GM18873 (cell line): ENCODE measurements at regions not wholly inside any gene's neighbourhood (a gene's known extent, or its start where the extent isn't known, plus 50 kb on each side); places are given as distances from the start of the nearest gene placed in this dataset.
A peak's percentile ranks its signal among the peaks of the same experiment; 100 is the strongest.

Experiments
- ATAC-seq: cut with Tn5 transposase; IDR thresholded peaks from one replicate; pipeline ENCODE4 v1.9.1; 2021; ENCODE audit warnings: mild to moderate bottlenecking, moderate library complexity, moderate number of reproducible peaks; ENCODE audit not compliant: unreplicated experiment, low FRiP score

- ATAC-seq = peak; percentile 59
Measured at GRCh38 chr9:115209601-115210306, 91.8 kb upstream of the TNC start.

DNA sequence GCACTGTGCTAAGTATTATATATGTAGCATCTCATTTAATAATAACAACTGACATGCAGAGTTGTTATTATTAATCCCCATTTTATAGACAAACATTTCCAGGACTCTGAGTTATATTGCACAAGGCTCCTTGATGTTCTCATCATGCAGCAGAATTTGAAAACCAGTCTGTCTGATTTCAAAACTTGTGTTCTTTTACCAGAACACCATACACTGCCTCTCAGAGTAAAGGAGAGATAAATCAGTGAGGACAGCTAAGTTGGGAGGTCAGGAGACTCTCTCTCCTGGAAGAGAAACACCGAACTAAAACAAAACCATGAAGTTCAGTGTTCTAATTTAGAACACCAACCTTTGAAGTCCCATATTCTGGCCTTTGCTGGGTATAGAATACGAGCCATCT is 92.7 kb upstream of the TNC start:
- no peak for ATAC-seq

GRCh38 chr9:115211413-115212124 is 93.6 kb upstream of the TNC start:
- ATAC-seq = peak; percentile 61

GRCh38 chr9:115212125-115212605 is 94.2 kb upstream of the TNC start:
- no peak for ATAC-seq

GRCh38 chr9:115212832-115213231 is 94.9 kb upstream of the TNC start:
- no peak for ATAC-seq

GRCh38 chr9:115213818-115214334 is 95.9 kb upstream of the TNC start:
- ATAC-seq = no peak

DNA sequence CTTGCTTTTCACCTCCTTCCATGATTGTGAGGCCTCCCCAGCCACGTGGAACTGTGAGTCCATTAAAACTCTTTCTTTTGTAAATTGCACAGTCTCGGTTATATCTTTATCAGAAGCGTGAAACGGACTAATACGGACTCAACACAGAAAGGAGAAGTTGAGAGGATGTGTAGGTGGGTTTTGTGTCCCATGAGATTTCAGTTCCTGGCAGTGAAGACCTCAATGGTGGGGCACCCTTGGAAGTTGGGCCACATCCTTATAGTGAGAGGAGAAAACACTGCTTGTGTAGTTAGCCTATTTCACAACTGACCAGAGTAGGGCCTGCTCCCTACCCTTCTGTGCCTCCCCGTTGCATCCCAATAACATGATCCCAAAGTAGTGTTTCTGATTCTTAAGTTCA is 98.9 kb upstream of the TNC start:
- no peak for ATAC-seq

DNA sequence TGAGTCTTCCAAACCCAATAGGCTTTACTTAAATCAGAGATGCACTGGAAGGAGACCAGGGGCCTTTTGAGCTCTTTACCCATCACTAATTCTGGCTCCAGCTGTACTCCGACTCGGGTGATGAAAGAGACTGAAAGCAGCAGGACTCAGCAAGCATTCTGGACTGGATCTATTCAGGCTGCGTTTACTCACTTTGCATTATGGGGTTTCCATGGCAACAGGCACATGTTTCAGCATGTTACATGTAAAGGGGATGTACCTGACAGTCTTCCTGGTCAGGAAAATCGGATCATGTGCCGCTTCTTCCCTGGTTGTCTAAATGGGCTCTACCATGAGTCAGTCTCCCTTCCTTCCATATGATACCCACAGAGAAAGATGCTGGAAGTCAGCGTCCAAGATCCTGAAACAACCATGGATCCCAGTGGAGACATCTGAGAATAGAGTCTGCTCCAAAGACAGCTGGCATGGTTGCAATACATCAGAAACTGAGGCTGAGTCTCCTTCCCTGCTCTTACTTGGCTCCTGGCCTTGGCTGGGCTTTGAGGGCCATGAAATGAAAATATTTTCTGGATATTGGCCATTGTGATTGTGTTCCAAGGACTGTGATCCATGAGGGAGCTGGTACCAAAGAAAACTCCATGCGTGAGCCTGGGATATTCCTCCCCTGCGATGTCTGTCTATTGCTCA is 102.5 kb upstream of the TNC start:
- ATAC-seq = no peak

DNA sequence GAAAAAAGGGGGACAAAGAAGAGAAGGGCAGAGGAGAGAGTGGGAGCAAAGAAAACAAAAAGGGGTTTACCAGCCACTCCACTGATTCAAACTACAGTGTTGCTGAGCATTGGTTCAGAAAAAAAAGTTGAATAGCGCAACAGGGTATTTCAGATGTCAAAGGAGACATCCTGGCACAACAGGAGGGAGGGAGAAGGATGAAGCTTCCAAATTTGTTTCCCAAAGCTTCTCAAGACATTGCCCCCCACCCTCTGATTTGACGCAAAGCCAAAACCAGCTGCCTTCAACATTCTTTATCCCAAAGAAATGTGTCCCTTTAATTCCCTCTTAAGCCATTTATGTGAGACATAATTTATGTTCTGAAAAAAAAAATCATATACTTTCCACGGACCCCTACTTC is 105.5 kb upstream of the TNC start:
- ATAC-seq = no peak

DNA sequence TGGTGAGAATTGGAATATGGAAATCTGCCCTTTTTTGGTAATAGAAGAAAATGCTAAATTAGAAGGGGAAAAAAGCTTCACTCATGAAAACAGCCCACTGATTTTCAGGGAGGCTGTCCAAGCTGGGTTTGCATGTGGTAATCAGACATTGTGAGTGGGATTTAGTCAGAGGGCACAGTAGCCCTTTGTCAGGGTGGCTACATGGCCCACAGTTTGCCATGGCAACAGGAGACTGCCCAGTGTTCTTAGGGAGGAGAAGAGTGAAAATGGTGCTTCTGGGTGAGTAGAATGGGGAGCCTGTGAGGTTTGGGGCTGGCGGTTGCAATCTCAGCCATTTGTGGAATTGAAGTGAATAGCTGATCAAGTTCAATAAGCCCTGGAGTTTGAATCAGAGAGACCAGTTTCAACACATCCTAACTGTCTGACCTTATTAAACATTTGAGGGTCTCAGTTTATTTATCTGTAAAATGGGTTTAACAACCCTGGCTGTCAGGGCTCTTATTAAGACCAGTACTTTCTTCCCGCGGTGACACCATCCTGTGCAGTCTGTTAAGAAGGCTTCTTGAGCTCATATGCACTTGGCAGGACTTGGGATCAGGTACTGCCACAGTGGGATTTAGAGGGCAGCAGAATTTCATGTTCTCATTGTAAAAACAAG is 107.6 kb upstream of the TNC start:
- no peak for ATAC-seq

GRCh38 chr9:115226152-115226551 is 108.2 kb upstream of the TNC start:
- ATAC-seq = no peak

GRCh38 chr9:115229496-115229895 is 111.5 kb upstream of the TNC start:
- no peak for ATAC-seq

DNA sequence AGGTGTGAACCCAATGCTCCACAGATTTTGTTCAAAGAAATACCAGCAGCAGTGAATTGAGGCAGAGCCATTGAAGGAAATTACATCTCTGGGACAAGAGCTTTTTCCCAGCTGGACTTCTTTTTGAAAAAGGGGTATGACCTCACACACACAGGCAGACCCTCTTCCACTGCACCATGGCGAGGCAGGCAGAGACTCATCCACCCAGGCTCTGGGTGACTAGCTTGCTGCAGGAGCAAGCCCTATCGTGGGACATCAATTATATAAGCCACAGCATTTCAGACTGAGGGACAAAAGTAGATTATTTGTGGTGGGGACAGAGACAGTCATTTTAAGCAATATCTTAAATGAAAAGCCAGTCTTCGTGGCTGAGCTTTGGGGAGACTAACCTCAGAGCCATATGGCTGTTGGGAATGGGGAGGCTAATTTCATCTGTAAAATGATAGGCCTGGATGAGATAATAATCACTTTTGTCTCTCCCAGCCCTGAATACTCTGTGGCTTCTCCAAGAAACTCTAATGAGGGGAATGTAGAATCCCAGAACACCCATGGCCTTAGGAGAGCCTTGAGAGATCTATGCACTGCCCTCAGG is 113.1 kb upstream of the TNC start:
- no peak for ATAC-seq

GRCh38 chr9:115232181-115232774 is 114.3 kb upstream of the TNC start:
- ATAC-seq = no peak

DNA sequence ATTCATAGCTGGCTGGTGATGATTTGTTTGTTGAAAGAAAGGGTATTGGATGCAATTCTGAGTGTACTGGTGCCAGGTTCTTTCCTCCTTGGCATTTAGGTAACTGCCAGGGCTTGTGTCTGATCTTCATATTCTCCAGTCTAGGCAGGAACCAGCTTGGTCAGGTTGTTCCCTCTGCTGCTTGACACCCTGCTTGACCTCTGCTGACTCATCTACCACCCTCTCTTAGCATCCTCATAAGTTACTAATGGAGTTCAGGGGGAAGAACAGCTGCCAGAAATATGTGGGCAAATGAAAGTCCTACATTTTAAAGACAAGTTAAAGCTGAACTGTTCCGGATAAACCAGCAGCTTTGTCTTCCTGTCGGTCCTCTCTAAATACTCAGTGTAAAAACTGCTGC is 116.1 kb upstream of the TNC start:
- ATAC-seq = no peak

DNA sequence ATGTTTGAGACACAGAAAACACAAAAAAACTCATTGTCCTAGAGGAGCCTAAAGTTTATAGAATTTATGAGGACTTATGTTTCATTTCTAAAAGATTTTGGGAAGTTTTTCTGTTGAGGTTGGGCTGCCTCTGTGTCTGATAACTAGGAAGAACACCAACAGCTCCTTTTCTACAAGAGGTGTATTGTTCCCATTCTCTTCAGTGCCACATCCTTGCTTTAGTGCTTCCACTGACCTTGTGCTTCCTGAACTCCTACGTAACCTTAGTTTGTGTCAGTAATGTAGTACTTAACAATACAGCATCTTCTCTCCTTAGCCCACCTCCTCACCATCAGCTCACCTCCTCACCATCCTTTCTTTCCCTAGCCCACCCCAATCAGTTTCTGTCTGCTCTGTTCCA is 117.3 kb upstream of the TNC start:
- ATAC-seq = no peak

DNA sequence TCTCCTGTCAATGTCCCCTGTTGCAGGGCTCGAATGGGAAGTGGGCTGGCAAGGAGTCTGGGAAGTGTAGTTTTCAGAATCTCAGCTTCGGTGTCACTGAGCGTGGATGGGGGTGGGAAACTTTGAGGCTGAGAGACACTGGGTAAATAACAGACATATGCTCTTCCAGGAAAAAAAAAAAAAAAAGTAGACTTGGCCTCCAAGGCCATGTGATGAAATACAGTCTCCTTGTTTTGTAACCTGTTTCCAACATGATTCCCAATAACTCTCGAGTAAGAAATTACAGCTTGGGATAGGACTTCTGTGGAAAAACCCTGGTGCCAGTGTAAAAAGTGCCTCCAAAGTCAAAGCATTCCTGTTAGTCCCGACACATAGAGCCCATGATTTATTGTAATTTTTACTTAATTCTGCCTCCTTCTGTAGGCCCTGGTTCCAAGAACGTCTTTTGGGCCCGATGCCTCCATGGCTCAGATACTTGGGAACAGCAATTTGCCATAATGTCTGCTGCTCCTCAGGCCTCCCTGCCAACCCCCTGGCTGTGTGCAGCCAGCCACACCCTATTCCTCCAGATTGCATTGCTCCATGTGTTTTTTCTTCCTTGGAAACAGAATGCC is 119.5 kb upstream of the TNC start:
- ATAC-seq = no peak

DNA sequence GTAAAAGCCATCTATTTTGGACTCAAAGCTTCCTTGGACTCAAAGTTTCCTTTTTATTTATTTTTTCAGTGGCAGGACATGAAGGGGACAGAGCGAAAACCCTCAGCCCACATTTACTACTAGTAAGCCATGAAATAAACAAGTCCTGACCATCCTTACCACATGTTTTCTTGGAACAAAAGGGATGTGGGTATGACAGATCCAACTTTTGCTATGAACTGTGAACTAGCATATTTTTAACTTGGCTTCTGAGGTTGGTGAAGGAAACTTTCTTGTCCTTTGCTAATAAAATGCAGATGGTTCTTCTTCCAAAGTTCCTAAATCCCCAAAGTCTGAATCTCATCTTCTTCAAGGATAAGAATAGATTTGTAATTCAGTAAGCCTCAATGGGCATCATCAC is 122.7 kb upstream of the TNC start:
- ATAC-seq = no peak

- ATAC-seq = no peak
Measured at GRCh38 chr9:115241641-115242040, 123.7 kb upstream of the TNC start.

- no peak for ATAC-seq
Measured at GRCh38 chr9:115249488-115249887, 131.5 kb upstream of the TNC start.
